SK-N-SH (cell line): ENCODE measurements at regions not wholly inside any gene's neighbourhood (a gene's known extent, or its start where the extent isn't known, plus 50 kb on each side); places are given as distances from the start of the nearest gene placed in this dataset.

ENCODE experiments used
- CTCF ChIA-PET: fragments of 300-600, 350-600 bp; formaldehyde crosslinking; extraction: SDS; loops from one replicate; lab custom pipeline; 2021; lab: Yijun Ruan, JAX
- POLR2A ChIA-PET: fragments of 350-600 bp; sonication (Branson Sonifier 250); formaldehyde crosslinking; extraction: SDS; loops from one replicate; lab custom pipeline; 2020; ENCODE audit warnings: antibody characterized with exemption, inconsistent platforms; lab: Yijun Ruan, JAX
- DNase-seq: peaks from one replicate; pipeline ENCODE4 v3.0.0; 2012
- H2AFZ ChIP-seq: fragments of 200-600 bp; sonication (generic); 2 replicates; pipeline ENCODE4 v1.8.1; 2016; ENCODE audit warnings: antibody characterized with exemption, mild to moderate bottlenecking, low read depth
- H3F3A ChIP-seq: fragments of 200-600 bp; sonication (generic); replicated peaks from 2 replicates; pipeline ENCODE3; 2016; ENCODE audit warnings: antibody characterized with exemption, mild to moderate bottlenecking; ENCODE audit not compliant: insufficient read depth
- H3K27ac ChIP-seq, 2 experiments: fragments of 200-500 bp in 1 of 2; fragments of 200-600 bp in 1 of 2; sonication (Bioruptor generic) in 1 of 2; sonication (generic), shearing (Covaris generic) in 1 of 2; 2 replicates each; pipeline versions ENCODE4 v1.5.1 to v1.6.1; 2014 to 2016; ENCODE audit warnings: low read depth in 2 of 2, inconsistent platforms in 1 of 2, low read length in 1 of 2, mild to moderate bottlenecking in 1 of 2, mixed read lengths in 1 of 2
- H3K27me3 ChIP-seq: fragments of 200-600 bp; sonication (generic), shearing (Covaris generic); 2 replicates; pipeline ENCODE4 v1.6.1; 2016; ENCODE audit warnings: mixed run types; ENCODE audit not compliant: insufficient read depth
- H3K36me3 ChIP-seq, 2 experiments: fragments of 200-500 bp in 1 of 2; fragments of 200-600 bp in 1 of 2; sonication (Bioruptor generic) in 1 of 2; sonication (generic) in 1 of 2; replicated peaks in 1 of 2; 2 replicates each; pipeline versions ENCODE3 to v1.5.1; 2014 to 2016; ENCODE audit warnings: low read length in 1 of 2, mild to moderate bottlenecking in 1 of 2; ENCODE audit not compliant: insufficient read depth in 2 of 2, control insufficient read depth in 1 of 2
- H3K4me1 ChIP-seq, 2 experiments: fragments of 200-500 bp in 1 of 2; fragments of 200-600 bp in 1 of 2; sonication (Bioruptor generic) in 1 of 2; sonication (generic), shearing (Covaris generic) in 1 of 2; 2 replicates each; pipeline versions ENCODE4 v1.5.1 to v1.6.1; 2014 to 2016; ENCODE audit warnings: low read depth in 1 of 2, low read length in 1 of 2, mixed run types in 1 of 2; ENCODE audit not compliant: insufficient read depth in 2 of 2, control insufficient read depth in 1 of 2
- H3K4me2 ChIP-seq: fragments of 200-600 bp; sonication (generic), shearing (Covaris generic); 2 replicates; pipeline ENCODE4 v1.6.1; 2017; ENCODE audit warnings: mixed run types
- H3K4me3 ChIP-seq, 2 experiments: fragments of 200-500 bp in 1 of 2; fragments of 200-600 bp in 1 of 2; sonication (Bioruptor generic) in 1 of 2; sonication (generic), shearing (Covaris generic) in 1 of 2; 2 replicates each; pipeline versions ENCODE4 v1.5.1 to v1.8.1; 2014 to 2016; ENCODE audit warnings: low read depth in 2 of 2, inconsistent platforms in 1 of 2, low read length in 1 of 2, mild to moderate bottlenecking in 1 of 2, mixed read lengths in 1 of 2, moderate library complexity in 1 of 2
- H3K79me2 ChIP-seq: fragments of 200-600 bp; sonication (generic); 2 replicates; pipeline ENCODE4 v1.8.1; 2017; ENCODE audit warnings: mild to moderate bottlenecking; ENCODE audit not compliant: insufficient read depth
- H3K9ac ChIP-seq: fragments of 200-600 bp; sonication (generic); 2 replicates; pipeline ENCODE4 v1.6.1; 2017; ENCODE audit warnings: mixed run types
- H3K9me2 ChIP-seq: fragments of 200-600 bp; sonication (generic); 2 replicates; pipeline ENCODE4 v1.6.1; 2017; ENCODE audit warnings: mixed run types
- H3K9me3 ChIP-seq: fragments of 200-600 bp; sonication (generic); 2 replicates; pipeline ENCODE4 v1.6.1; 2017; ENCODE audit warnings: mixed run types, mild to moderate bottlenecking, moderate library complexity
- H4K20me1 ChIP-seq: fragments of 200-600 bp; sonication (generic); 2 replicates; pipeline ENCODE4 v1.6.1; 2017; ENCODE audit warnings: mild to moderate bottlenecking, mixed run types; ENCODE audit not compliant: insufficient read depth
- CHD2 ChIP-seq: fragments of 150-350 bp; IDR thresholded peaks from 2 replicates; pipeline ENCODE4 v1.6.1; 2018; ENCODE audit warnings: low read length; ENCODE audit not compliant: partially characterized antibody
- CTCF ChIP-seq: fragments of 200-600 bp; sonication (generic); IDR thresholded peaks from 2 replicates; pipeline ENCODE4 v1.6.1; 2017; ENCODE audit warnings: antibody characterized with exemption, mild to moderate bottlenecking, moderate library complexity
- EP300 ChIP-seq, 2 experiments: IDR thresholded peaks; 2 replicates each; pipeline versions ENCODE4 v1.4.0 to v1.6.1; 2012; ENCODE audit warnings: borderline replicate concordance in 1 of 2, low read depth in 1 of 2, low read length in 1 of 2
- FOXJ3 ChIP-seq: sonication (generic); formaldehyde crosslinking; IDR thresholded peaks from 2 replicates; pipeline ENCODE4 v1.5.1; 2020; ENCODE audit warnings: mild to moderate bottlenecking, missing genetic modification reagents
- GATA2 ChIP-seq: sonication (generic); formaldehyde crosslinking; IDR thresholded peaks from 2 replicates; pipeline ENCODE4 v1.5.0; 2020; ENCODE audit warnings: mild to moderate bottlenecking, missing genetic modification reagents
- JUND ChIP-seq: IDR thresholded peaks from 2 replicates; pipeline ENCODE4 v1.4.0; 2012
- NFIC ChIP-seq: IDR thresholded peaks from 2 replicates; pipeline ENCODE4 v1.4.0; 2012; ENCODE audit warnings: borderline replicate concordance
- POLR2AphosphoS5 ChIP-seq: IDR thresholded peaks from 2 replicates; pipeline ENCODE4 v1.6.1; 2012; ENCODE audit warnings: low read depth, low read length
- RCOR1 ChIP-seq: fragments of 150-350 bp; IDR thresholded peaks from 2 replicates; pipeline ENCODE4 v1.6.1; 2017; ENCODE audit warnings: antibody characterized with exemption, low read length
- RXRA ChIP-seq: IDR thresholded peaks from 2 replicates; pipeline ENCODE4 v1.4.0; 2012; ENCODE audit warnings: low read depth, mild to moderate bottlenecking, borderline replicate concordance
- TCF12 ChIP-seq: IDR thresholded peaks from 2 replicates; pipeline ENCODE4 v1.4.0; 2012
- TEAD4 ChIP-seq: IDR thresholded peaks from 2 replicates; pipeline ENCODE4 v1.4.0; 2012; ENCODE audit warnings: mild to moderate bottlenecking, borderline replicate concordance; ENCODE audit not compliant: insufficient read depth
- USF1 ChIP-seq: IDR thresholded peaks from 2 replicates; pipeline ENCODE4 v1.4.0; 2012; ENCODE audit warnings: low read depth, borderline replicate concordance
- USF2 ChIP-seq: fragments of 150-350 bp; IDR thresholded peaks from 2 replicates; pipeline ENCODE4 v1.6.1; 2017; ENCODE audit warnings: antibody characterized with exemption, low read length, low read depth, borderline replicate concordance
- ZBTB33 ChIP-seq: IDR thresholded peaks from 2 replicates; pipeline ENCODE4 v1.4.0; 2012; ENCODE audit warnings: low read depth, borderline replicate concordance
- WGBS: methylation state at CpG from one replicate; pipeline ENCODE4 v1.1.6; 2017; ENCODE audit warnings: low lambda C conversion rate; 5-methylcytosine and 5-hydroxymethylcytosine counted together

- H3K9me3 ChIP-seq = no peaks in the 10 kb centered on the region
Observed at GRCh38 chr18:28457784-28458183, 280.9 kb upstream of the CDH2 start.

GRCh38 chr18:28455971-28456370 lies 279.0 kb upstream of the CDH2 start:
- Histone ChIP-seq H3K9ac (no peak overlapping the region), H3K27me3 (no peaks in the 10 kb centered on the region), H3K9me3 (no peaks in the 10 kb centered on the region), H2AFZ (no peak overlapping the region), H4K20me1 (no peaks in the 10 kb centered on the region), H3K4me3 (no peak overlapping the region), H3K79me2 (no peaks in the 10 kb centered on the region), H3K4me2 (no peak overlapping the region), H3K9me2 (no peaks in the 10 kb centered on the region), H3F3A (peaks cover 3% of the 10 kb centered on the region), H3K4me1 (no peaks in the 10 kb centered on the region; a peak in 1 of 4 replicates), H3K27ac (peak overlapping the region in 1 of 2 experiments; percentile 72; a peak in 1 of 4 replicates), H3K36me3 (no peaks in the 10 kb centered on the region)
- DNase-seq = no peak
- ChIA-PET CTCF (interaction anchor here (0.7 kb wide), 1 partner anchor 14 kb away, joined by 3 read pairs; no protein-coding TSS in a partner anchor), POLR2A (no interaction called here)
- WGBS = 85% methylated on average over 2 of the region's 2 CpGs
- TF ChIP-seq ZBTB33 = no peak
- TF ChIP-seq TCF12 = peak; percentile 44
- no peak for TF ChIP-seq CHD2
- TF ChIP-seq EP300 (IDR thresholded peaks at IDR 0.05; ENCODE audit: borderline replicate concordance in 1 of 2, low read depth in 1 of 2, low read length in 1 of 2) = 0 out of 4 replicates have a peak, but pooled peaks of 1 of the 2 experiments have one; percentile 6
- TF ChIP-seq FOXJ3 (CRISPR knock-in tag) = no peak
- no peak for TF ChIP-seq USF2
- no peak for TF ChIP-seq JUND

More at GRCh38 chr18:28457784-28458183, 280.9 kb upstream of the CDH2 start:
- H3K27me3 ChIP-seq = no peaks in the 10 kb centered on the region
- no peak overlapping the region for H3K4me2 ChIP-seq
- no peaks in the 10 kb centered on the region for H3K9me2 ChIP-seq
- ChIA-PET CTCF (no interaction called here), POLR2A (no interaction called here)
- H3K9ac ChIP-seq = no peak overlapping the region
- no peaks in the 10 kb centered on the region; a peak in 1 of 4 replicates for H3K4me1 ChIP-seq
- TF ChIP-seq USF1 (no peak), RCOR1 (no peak), POLR2AphosphoS5 (no peak), CTCF (no peak), TEAD4 (no peak), RXRA (no peak), NFIC (no peak), CHD2 (no peak), GATA2 (CRISPR knock-in tag) (no peak), JUND (no peak)
- no peaks in the 10 kb centered on the region for H3K36me3 ChIP-seq
- H3K4me3 ChIP-seq = no peak overlapping the region
- H2AFZ ChIP-seq = no peak overlapping the region
- no peaks in the 10 kb centered on the region for H3K79me2 ChIP-seq
- 78% methylated on average over 2 of the region's 2 CpGs for WGBS
- DNase-seq = no peak
- peaks cover 3% of the 10 kb centered on the region for H3F3A ChIP-seq
- no peaks in the 10 kb centered on the region for H4K20me1 ChIP-seq
- no peak overlapping the region for H3K27ac ChIP-seq
